Neural cell (in vitro differentiated cells): ENCODE measurements at regions not wholly inside any gene's neighbourhood (a gene's known extent, or its start where the extent isn't known, plus 50 kb on each side); places are given as distances from the start of the nearest gene placed in this dataset.

Experiments used
- H2AFZ ChIP-seq: fragments of 200-600, 300-800 bp; sonication (generic), shearing (Covaris generic); 2 replicates; pipeline ENCODE4 v1.6.0; 2014; ENCODE audit warnings: low read depth, mild to moderate bottlenecking, antibody characterized with exemption, low read length, moderate library complexity
- H3F3A ChIP-seq: fragments of 200-600 bp; shearing (Covaris generic); 2 replicates; pipeline ENCODE4 v1.6.1; 2016; ENCODE audit warnings: mild to moderate bottlenecking, moderate library complexity, mixed read lengths, antibody characterized with exemption, low read length; ENCODE audit not compliant: insufficient read depth, poor library complexity, severe bottlenecking
- H3K27ac ChIP-seq: fragments of 200-600, 300-800 bp; sonication (generic), shearing (Covaris generic); 2 replicates; pipeline ENCODE4 v1.5.1; 2014; ENCODE audit warnings: mild to moderate bottlenecking, low read length, moderate library complexity
- H3K27me3 ChIP-seq: fragments of 300-800, 200-600 bp; sonication (generic), shearing (Covaris generic); 2 replicates; pipeline ENCODE4 v1.6.0; 2014; ENCODE audit warnings: mild to moderate bottlenecking, low read depth, low read length, moderate library complexity; ENCODE audit not compliant: insufficient read depth
- H3K36me3 ChIP-seq: fragments of 300-800, 200-600 bp; sonication (generic), shearing (Covaris generic); 2 replicates; pipeline ENCODE4 v1.5.1; 2014; ENCODE audit warnings: mild to moderate bottlenecking, antibody characterized with exemption, low read length, moderate library complexity; ENCODE audit not compliant: insufficient read depth
- H3K4me2 ChIP-seq: fragments of 300-800, 200-600 bp; sonication (generic), shearing (Covaris generic); 2 replicates; pipeline ENCODE4 v1.6.0; 2014; ENCODE audit warnings: mild to moderate bottlenecking, low read length
- H3K4me3 ChIP-seq: fragments of 300-800, 200-600 bp; sonication (generic), shearing (Covaris generic); 2 replicates; pipeline ENCODE4 v1.5.1; 2014; ENCODE audit warnings: mild to moderate bottlenecking, low read length, moderate library complexity
- H3K79me2 ChIP-seq: fragments of 200-600 bp; shearing (Covaris generic); replicated peaks from 2 replicates; pipeline ENCODE4 v1.6.0; 2014; ENCODE audit warnings: mild to moderate bottlenecking, low read length, moderate library complexity; ENCODE audit not compliant: insufficient read depth
- H3K9ac ChIP-seq: fragments of 300-800, 200-600 bp; sonication (generic), shearing (Covaris generic); 2 replicates; pipeline ENCODE4 v1.6.1; 2016; ENCODE audit warnings: mild to moderate bottlenecking, low read length, mixed read lengths
- H3K9me2 ChIP-seq: fragments of 200-600 bp; shearing (Covaris generic); 2 replicates; pipeline ENCODE4 v1.6.1; 2016; ENCODE audit warnings: mild to moderate bottlenecking, low read length, mixed read lengths; ENCODE audit not compliant: insufficient read depth
- H3K9me3 ChIP-seq: fragments of 200-600, 300-800 bp; sonication (generic), shearing (Covaris generic); 2 replicates; pipeline ENCODE4 v1.6.1; 2016; ENCODE audit warnings: mild to moderate bottlenecking, mixed run types, low read length, moderate library complexity, mixed read lengths
- H4K20me1 ChIP-seq: fragments of 200-600 bp; shearing (Covaris generic); 2 replicates; pipeline ENCODE4 v1.6.1; 2016; ENCODE audit warnings: mild to moderate bottlenecking, mixed run types; ENCODE audit not compliant: insufficient read depth
- CTCF ChIP-seq: fragments of 450-650 bp; IDR thresholded peaks from 2 replicates; pipeline ENCODE4 v1.5.1; 2014; ENCODE audit warnings: antibody characterized with exemption, mild to moderate bottlenecking, moderate library complexity; ENCODE audit not compliant: poor library complexity, severe bottlenecking
- EP300 ChIP-seq: fragments of 450-650 bp; conservative IDR thresholded peaks from 2 replicates; pipeline ENCODE4 v1.6.1; 2014; ENCODE audit warnings: antibody characterized with exemption, mild to moderate bottlenecking, moderate library complexity; ENCODE audit not compliant: poor library complexity, severe bottlenecking
- EZH2 ChIP-seq: fragments of 200-600, 300-800 bp; shearing (Covaris generic), sonication (generic); IDR thresholded peaks from 2 replicates; pipeline ENCODE4 v1.6.1; 2014; ENCODE audit warnings: antibody characterized with exemption, low read length, borderline replicate concordance, mild to moderate bottlenecking; ENCODE audit not compliant: insufficient read depth, poor library complexity, severe bottlenecking
- MXI1 ChIP-seq: fragments of 450-650 bp; conservative IDR thresholded peaks from 2 replicates; pipeline ENCODE4 v1.6.1; 2014; ENCODE audit warnings: antibody characterized with exemption, mild to moderate bottlenecking; ENCODE audit not compliant: poor library complexity, severe bottlenecking
- POLR2AphosphoS5 ChIP-seq: IDR thresholded peaks from 2 replicates; pipeline ENCODE4 v1.6.1; 2012
- RAD21 ChIP-seq: fragments of 450-650 bp; conservative IDR thresholded peaks from 2 replicates; pipeline ENCODE4 v1.6.1; 2014; ENCODE audit warnings: antibody characterized with exemption, mild to moderate bottlenecking, moderate library complexity
- REST ChIP-seq: IDR thresholded peaks from 2 replicates; pipeline ENCODE4 v1.6.1; 2012; ENCODE audit warnings: borderline replicate concordance
- SMC3 ChIP-seq: fragments of 450-650 bp; conservative IDR thresholded peaks from 2 replicates; pipeline ENCODE4 v1.6.1; 2014; ENCODE audit warnings: antibody characterized with exemption, mild to moderate bottlenecking, moderate library complexity; ENCODE audit not compliant: poor library complexity
- TAF1 ChIP-seq: IDR thresholded peaks from 2 replicates; pipeline ENCODE4 v1.6.1; 2012; ENCODE audit warnings: low read depth

- Histone ChIP-seq H3K36me3 (no peaks in the 10 kb centered on the region), H2AFZ (no peak overlapping the region), H4K20me1 (no peaks in the 10 kb centered on the region), H3F3A (peaks cover 4% of the 10 kb centered on the region), H3K79me2 (no peaks in the 10 kb centered on the region), H3K9me2 (no peaks in the 10 kb centered on the region), H3K9me3 (no peaks in the 10 kb centered on the region), H3K4me2 (peak overlapping the region; percentile 25), H3K4me3 (no peak overlapping the region), H3K9ac (no peak overlapping the region), H3K27ac (peak overlapping the region; percentile 57), H3K27me3 (no peaks in the 10 kb centered on the region)
- TF ChIP-seq MXI1 (no peak), SMC3 (peak; percentile 98), CTCF (peak; percentile 94), REST (peak; percentile 46), TAF1 (no peak), EP300 (peak; percentile 50), EZH2 (no peak), POLR2AphosphoS5 (no peak), RAD21 (peak; percentile 98)
Observed at GRCh38 chr9:19922476-19923118, 133.8 kb upstream of the SLC24A2 start.

GRCh38 chr9:19920401-19920800 is 131.6 kb upstream of the SLC24A2 start:
- Histone ChIP-seq H4K20me1 (no peaks in the 10 kb centered on the region), H3K36me3 (no peaks in the 10 kb centered on the region), H3K9me2 (no peaks in the 10 kb centered on the region), H3K9me3 (no peaks in the 10 kb centered on the region), H3K4me3 (no peak overlapping the region), H3K27me3 (no peaks in the 10 kb centered on the region), H2AFZ (no peak overlapping the region), H3K79me2 (no peaks in the 10 kb centered on the region), H3K4me2 (no peak overlapping the region), H3K27ac (no peak overlapping the region), H3F3A (peaks cover 4% of the 10 kb centered on the region), H3K9ac (no peak overlapping the region)
- TF ChIP-seq SMC3 (no peak), POLR2AphosphoS5 (no peak), EP300 (no peak)
